Calu3 (cell line): ENCODE measurements at regions not wholly inside any gene's neighbourhood (a gene's known extent, or its start where the extent isn't known, plus 50 kb on each side); places are given as distances from the start of the nearest gene placed in this dataset.

Source experiments
- BruUV-seq: library from RNA; stranded (reverse); fragments of 400-500 nt; replicated peaks from 2 replicates; lab custom pipeline; 2021; lab: Mats Ljungman, UMichigan
- CTCF ChIA-PET: fragments of 300-600 bp; sonication (Branson Sonifier 250); formaldehyde crosslinking; loops from one replicate; lab custom pipeline; 2022; ENCODE audit warnings: antibody characterized with exemption; lab: Charles Lee
- DNase-seq: peaks from one replicate; pipeline ENCODE4 v3.0.0; 2022
- H3K27ac Mint-ChIP-seq: one replicate; pipeline ENCODE4 v1.8.0; 2022; ENCODE audit warnings: mixed read lengths; ENCODE audit not compliant: unreplicated experiment
- H3K27me3 Mint-ChIP-seq: one replicate; pipeline ENCODE4 v1.8.0; 2022; ENCODE audit warnings: mixed read lengths; ENCODE audit not compliant: unreplicated experiment
- H3K36me3 Mint-ChIP-seq: one replicate; pipeline ENCODE4 v1.8.0; 2022; ENCODE audit warnings: mild to moderate bottlenecking, moderate library complexity, mixed read lengths; ENCODE audit not compliant: insufficient read depth, unreplicated experiment
- H3K4me1 Mint-ChIP-seq: one replicate; pipeline ENCODE4 v1.8.0; 2022; ENCODE audit warnings: mild to moderate bottlenecking, low read depth, mixed read lengths; ENCODE audit not compliant: unreplicated experiment
- H3K4me3 Mint-ChIP-seq: one replicate; pipeline ENCODE4 v1.8.0; 2022; ENCODE audit warnings: mild to moderate bottlenecking, low read depth, moderate library complexity, mixed read lengths; ENCODE audit not compliant: unreplicated experiment
- H3K9me3 Mint-ChIP-seq: one replicate; pipeline ENCODE4 v1.8.0; 2022; ENCODE audit warnings: low read depth, mixed read lengths; ENCODE audit not compliant: unreplicated experiment
- CTCF ChIP-seq: fragments of 200-600 bp; IDR thresholded peaks from one replicate; pipeline ENCODE4 v1.8.0; 2022; ENCODE audit warnings: antibody characterized with exemption; ENCODE audit not compliant: unreplicated experiment
- intact Hi-C: fragments of 100-400 bp; cut with micrococcal nuclease; formaldehyde crosslinking; loops from one replicate; pipeline ENCODE4 v1.10.0; 2022; ENCODE audit not compliant: unreplicated experiment

GRCh38 chr7:72493850-72494661 lies 81.9 kb upstream of the CALN1 start:
- H3K4me1 Mint-ChIP-seq = no peaks in the 10 kb centered on the region
- intact Hi-C loops = loop anchor here (10.0 kb wide), 1 partner anchor 319 kb away; no protein-coding TSS in a partner anchor
- TF ChIP-seq CTCF = peak; percentile 39
- CTCF ChIA-PET = interaction anchor here (0.7 kb wide), 1 partner anchor 16 kb away, joined by 3 read pairs; no protein-coding TSS in a partner anchor
- no peaks in the 10 kb centered on the region for H3K9me3 Mint-ChIP-seq
- H3K4me3 Mint-ChIP-seq = no peak overlapping the region
- no peaks in the 10 kb centered on the region for H3K27me3 Mint-ChIP-seq
- H3K27ac Mint-ChIP-seq = no peak overlapping the region
- peak; percentile 67 for DNase-seq
- no peaks in the 10 kb centered on the region for H3K36me3 Mint-ChIP-seq
- no TSS peak for BruUV-seq

DNA sequence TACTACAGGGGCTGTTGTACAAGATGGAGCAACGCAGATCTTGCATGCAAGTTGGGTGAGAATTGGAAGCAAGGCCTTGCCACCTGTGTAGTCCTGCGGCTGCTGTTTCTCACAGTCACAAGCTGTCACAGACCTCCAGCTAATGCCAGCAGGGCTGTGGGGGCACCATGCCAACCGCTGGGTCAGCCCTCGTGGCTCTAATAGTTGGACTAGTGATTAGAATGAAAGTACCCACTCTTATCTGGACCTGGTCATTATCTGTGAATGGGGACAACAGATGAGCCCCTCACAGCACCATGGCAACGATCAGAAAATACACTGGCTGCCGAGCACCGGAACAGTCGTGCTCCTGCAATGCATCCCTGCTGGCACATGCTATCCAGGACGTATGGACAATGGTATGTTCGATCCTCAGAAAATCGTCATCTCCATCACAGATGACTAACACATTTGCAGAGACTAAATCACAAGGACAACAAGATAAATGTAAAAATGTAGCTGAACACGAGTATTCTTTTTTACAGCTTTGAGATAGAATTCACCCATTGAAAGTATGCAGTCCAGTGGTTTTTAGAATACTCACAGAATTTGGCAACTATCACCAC lies 80.4 kb upstream of the CALN1 start:
- no peaks in the 10 kb centered on the region for H3K27me3 Mint-ChIP-seq
- no peak overlapping the region for H3K27ac Mint-ChIP-seq
- BruUV-seq = no TSS peak
- intact Hi-C loops = loop anchor here (10.0 kb wide), 1 partner anchor 318 kb away; no protein-coding TSS in a partner anchor
- no peaks in the 10 kb centered on the region for H3K4me1 Mint-ChIP-seq
- no peaks in the 10 kb centered on the region for H3K36me3 Mint-ChIP-seq
- TF ChIP-seq CTCF = no peak
- no peak overlapping the region for H3K4me3 Mint-ChIP-seq
- CTCF ChIA-PET = no interaction called here
- no peak for DNase-seq
- H3K9me3 Mint-ChIP-seq = peaks cover 2% of the 10 kb centered on the region

GRCh38 chr7:72490301-72490700 lies 78.2 kb upstream of the CALN1 start:
- DNase-seq = no peak
- Mint-ChIP-seq H3K36me3 (no peaks in the 10 kb centered on the region), H3K9me3 (peaks cover 3% of the 10 kb centered on the region), H3K27me3 (no peaks in the 10 kb centered on the region), H3K4me3 (no peak overlapping the region), H3K4me1 (no peaks in the 10 kb centered on the region), H3K27ac (no peak overlapping the region)
- TF ChIP-seq CTCF = no peak
- intact Hi-C loops = loop anchor here (10.0 kb wide), 1 partner anchor 316 kb away; no protein-coding TSS in a partner anchor
- BruUV-seq = no TSS peak
- CTCF ChIA-PET = no interaction called here

GRCh38 chr7:72481934-72482333 lies 69.8 kb upstream of the CALN1 start:
- DNase-seq = no peak
- Mint-ChIP-seq H3K27me3 (no peaks in the 10 kb centered on the region), H3K9me3 (peaks cover 4% of the 10 kb centered on the region), H3K4me1 (peaks cover 18% of the 10 kb centered on the region), H3K4me3 (no peak overlapping the region), H3K36me3 (no peaks in the 10 kb centered on the region), H3K27ac (no peak overlapping the region)
- BruUV-seq = no TSS peak
- intact Hi-C loops = loop anchor here (5.0 kb wide), 1 partner anchor 155 kb away; no protein-coding TSS in a partner anchor
- CTCF ChIA-PET = no interaction called here
- TF ChIP-seq CTCF = no peak
